ENCODE measurements at regions not wholly inside any gene's neighbourhood (a gene's known extent, or its start where the extent isn't known, plus 50 kb on each side); places are given as distances from the start of the nearest gene placed in this dataset.

GRCh38 chr4:31124008-31124585 lies 403.9 kb downstream of the PCDH7 start:
- DNase-seq (ENCODE audit: low spot score) (no peak), ATAC-seq (no peak)
- intact Hi-C loops (cut with DNase I) = no loop called here

- DNase-seq (ENCODE audit: low spot score) = no peak
- intact Hi-C loops (cut with DNase I) = no loop called here
- no peak for ATAC-seq
These were observed 404.9 kb downstream of the PCDH7 start for GRCh38 chr4:31125061-31125460.

GRCh38 chr4:31125496-31125895 lies 405.3 kb downstream of the PCDH7 start:
- ATAC-seq = no peak
- no peak for DNase-seq (ENCODE audit: low spot score)
- intact Hi-C loops (cut with DNase I) = no loop called here

- DNase-seq (ENCODE audit: low spot score) (no peak), ATAC-seq (no peak)
- intact Hi-C loops (cut with DNase I) = no loop called here
These were observed 406.8 kb downstream of the PCDH7 start for GRCh38 chr4:31126881-31127398.

- DNase-seq (ENCODE audit: low spot score) = no peak
- ATAC-seq = no peak
- intact Hi-C loops (cut with DNase I) = no loop called here
These were observed 410.8 kb downstream of the PCDH7 start for GRCh38 chr4:31130930-31131329.

- DNase-seq (ENCODE audit: low spot score) = no peak
- intact Hi-C loops (cut with DNase I) = no loop called here
- no peak for ATAC-seq
These were observed 414.6 kb downstream of the PCDH7 start for GRCh38 chr4:31134720-31135119.

- no peak for DNase-seq (ENCODE audit: low spot score)
- intact Hi-C loops (cut with DNase I) = no loop called here
- ATAC-seq = no peak
These were observed 419.6 kb downstream of the PCDH7 start for GRCh38 chr4:31139767-31140166.

- no peak for DNase-seq (ENCODE audit: low spot score)
- intact Hi-C loops (cut with DNase I) = no loop called here
- ATAC-seq = no peak
These were observed 421.1 kb downstream of the PCDH7 start for GRCh38 chr4:31141095-31141831.

- no peak for DNase-seq (ENCODE audit: low spot score)
- intact Hi-C loops (cut with DNase I) = no loop called here
- no peak for ATAC-seq
These were observed 421.6 kb downstream of the PCDH7 start for GRCh38 chr4:31141832-31142142.

- ATAC-seq (no peak), DNase-seq (ENCODE audit: low spot score) (no peak)
- intact Hi-C loops (cut with DNase I) = no loop called here
These were observed 426.2 kb downstream of the PCDH7 start for GRCh38 chr4:31146366-31146765.

- ATAC-seq (no peak), DNase-seq (ENCODE audit: low spot score) (no peak)
- intact Hi-C loops (cut with DNase I) = no loop called here
These were observed 428.8 kb downstream of the PCDH7 start for GRCh38 chr4:31148990-31149389.

GRCh38 chr4:31156221-31156620 lies 436.1 kb downstream of the PCDH7 start:
- DNase-seq (ENCODE audit: low spot score) (no peak), ATAC-seq (no peak)
- intact Hi-C loops (cut with DNase I) = no loop called here

- intact Hi-C loops (cut with DNase I) = no loop called here
These were observed 440.0 kb downstream of the PCDH7 start for GRCh38 chr4:31160146-31160545.

GRCh38 chr4:31169846-31170245 lies 449.7 kb downstream of the PCDH7 start:
- intact Hi-C loops (cut with DNase I) = no loop called here

More at GRCh38 chr4:31160146-31160545, 440.0 kb downstream of the PCDH7 start:
- ATAC-seq (no peak), DNase-seq (ENCODE audit: low spot score) (no peak)

GRCh38 chr4:31171362-31171761 lies 451.2 kb downstream of the PCDH7 start:
- ATAC-seq (no peak), DNase-seq (ENCODE audit: low spot score) (no peak)
- intact Hi-C loops (cut with DNase I) = no loop called here

More at GRCh38 chr4:31169846-31170245, 449.7 kb downstream of the PCDH7 start:
- no peak for DNase-seq (ENCODE audit: low spot score)
- ATAC-seq = no peak

GRCh38 chr4:31175242-31175910 lies 455.2 kb downstream of the PCDH7 start:
- ATAC-seq = no peak

GRCh38 chr4:31183256-31183655 lies 463.1 kb downstream of the PCDH7 start:
- DNase-seq (ENCODE audit: low spot score) (no peak), ATAC-seq (no peak)
- intact Hi-C loops (cut with DNase I) = no loop called here

More at GRCh38 chr4:31175242-31175910, 455.2 kb downstream of the PCDH7 start:
- intact Hi-C loops (cut with DNase I) = no loop called here
- DNase-seq (ENCODE audit: low spot score) = no peak

GRCh38 chr4:31185014-31185585 lies 464.9 kb downstream of the PCDH7 start:
- DNase-seq (ENCODE audit: low spot score) (no peak), ATAC-seq (no peak)
- intact Hi-C loops (cut with DNase I) = no loop called here

GRCh38 chr4:31187979-31188378 lies 467.8 kb downstream of the PCDH7 start:
- intact Hi-C loops (cut with DNase I) = no loop called here
- no peak for DNase-seq (ENCODE audit: low spot score)
- no peak for ATAC-seq

- no peak for DNase-seq (ENCODE audit: low spot score)
- intact Hi-C loops (cut with DNase I) = no loop called here
- no peak for ATAC-seq
These were observed 469.8 kb downstream of the PCDH7 start for GRCh38 chr4:31189938-31190337.

All from sciatic nerve (tissue), 2 donors.